ENCODE measurements at regions not wholly inside any gene's neighbourhood (a gene's known extent, or its start where the extent isn't known, plus 50 kb on each side); places are given as distances from the start of the nearest gene placed in this dataset.
A peak's percentile ranks its signal among the peaks of the same experiment; 100 is the strongest.

- in situ Hi-C loops (cut with MboI; ENCODE audit: low pct_unique_long_range_greater_than_20kb, low sequenced_read_pairs): no loop called here
Measured at GRCh38 chr13:50711996-50712395, 131.5 kb downstream of the DLEU7 start.

GRCh38 chr13:50712456-50712855, 131.0 kb downstream of the DLEU7 start:
- in situ Hi-C loops (cut with MboI; ENCODE audit: low pct_unique_long_range_greater_than_20kb, low sequenced_read_pairs): no loop called here

More at GRCh38 chr13:50711996-50712395, 131.5 kb downstream of the DLEU7 start:
- DNase-seq: no peak

DNA sequence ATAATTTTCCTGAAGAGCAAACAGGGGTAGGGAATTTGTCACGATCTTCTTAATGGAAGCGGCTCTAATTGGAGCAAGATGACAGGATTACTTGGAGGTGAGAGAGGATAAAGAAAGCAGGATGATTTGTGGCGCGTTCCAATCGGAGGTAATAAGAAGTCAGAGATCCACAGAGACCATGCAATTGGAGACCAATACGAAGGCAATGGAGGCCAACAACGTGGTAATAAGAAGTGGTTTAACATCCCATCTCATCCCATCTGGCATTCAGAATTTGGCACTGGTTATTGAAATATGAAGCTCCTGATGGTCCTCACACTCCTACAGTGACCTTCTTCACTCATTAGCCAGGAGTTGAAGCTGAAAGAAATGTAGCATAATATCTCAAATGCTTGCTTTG, 130.6 kb downstream of the DLEU7 start:
- in situ Hi-C loops (cut with MboI; ENCODE audit: low pct_unique_long_range_greater_than_20kb, low sequenced_read_pairs): no loop called here
- no peak for DNase-seq

More at GRCh38 chr13:50712456-50712855, 131.0 kb downstream of the DLEU7 start:
- DNase-seq: no peak

DNA sequence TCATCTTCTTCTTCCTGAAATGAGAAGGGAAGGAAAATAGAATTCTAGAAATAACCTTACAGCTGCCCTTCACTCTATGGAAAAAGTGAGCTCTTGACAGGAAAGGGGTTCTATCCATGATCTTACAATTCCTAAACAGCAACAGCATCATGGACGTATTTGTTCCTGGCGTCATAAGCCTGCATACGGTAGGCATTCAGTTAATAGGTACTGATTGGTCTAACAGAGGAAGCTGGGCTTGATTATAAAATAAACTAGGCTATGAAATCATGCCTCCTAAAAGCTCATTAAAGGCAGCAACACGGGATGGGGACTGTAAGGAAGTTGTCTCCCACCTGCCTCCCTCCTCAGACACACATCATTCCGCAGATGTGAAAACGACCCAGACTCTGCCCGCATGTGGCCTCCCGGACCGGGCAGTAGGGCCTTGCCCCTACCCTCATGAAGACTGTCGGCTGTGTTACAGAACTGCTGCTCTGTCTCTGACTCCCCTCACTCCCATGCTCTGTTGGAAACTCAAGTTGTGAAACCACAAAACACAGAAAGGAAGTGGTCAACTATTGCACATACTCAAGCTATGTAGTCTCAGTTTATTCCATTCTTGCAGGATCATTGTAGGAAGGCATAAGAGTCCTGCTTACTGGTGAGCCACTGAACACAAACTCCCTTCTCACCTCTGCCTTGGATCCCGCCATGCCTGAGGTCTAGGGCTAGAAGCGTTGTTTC, 129.8 kb downstream of the DLEU7 start:
- in situ Hi-C loops (cut with MboI; ENCODE audit: low pct_unique_long_range_greater_than_20kb, low sequenced_read_pairs): no loop called here
- DNase-seq: peak; percentile 90

- in situ Hi-C loops (cut with MboI; ENCODE audit: low pct_unique_long_range_greater_than_20kb, low sequenced_read_pairs): no loop called here
- no peak for DNase-seq
Measured at GRCh38 chr13:50714891-50715290, 128.6 kb downstream of the DLEU7 start.

- peak; percentile 84 for DNase-seq
- in situ Hi-C loops (cut with MboI; ENCODE audit: low pct_unique_long_range_greater_than_20kb, low sequenced_read_pairs): no loop called here
Measured at GRCh38 chr13:50715402-50716146, 127.9 kb downstream of the DLEU7 start.

DNA sequence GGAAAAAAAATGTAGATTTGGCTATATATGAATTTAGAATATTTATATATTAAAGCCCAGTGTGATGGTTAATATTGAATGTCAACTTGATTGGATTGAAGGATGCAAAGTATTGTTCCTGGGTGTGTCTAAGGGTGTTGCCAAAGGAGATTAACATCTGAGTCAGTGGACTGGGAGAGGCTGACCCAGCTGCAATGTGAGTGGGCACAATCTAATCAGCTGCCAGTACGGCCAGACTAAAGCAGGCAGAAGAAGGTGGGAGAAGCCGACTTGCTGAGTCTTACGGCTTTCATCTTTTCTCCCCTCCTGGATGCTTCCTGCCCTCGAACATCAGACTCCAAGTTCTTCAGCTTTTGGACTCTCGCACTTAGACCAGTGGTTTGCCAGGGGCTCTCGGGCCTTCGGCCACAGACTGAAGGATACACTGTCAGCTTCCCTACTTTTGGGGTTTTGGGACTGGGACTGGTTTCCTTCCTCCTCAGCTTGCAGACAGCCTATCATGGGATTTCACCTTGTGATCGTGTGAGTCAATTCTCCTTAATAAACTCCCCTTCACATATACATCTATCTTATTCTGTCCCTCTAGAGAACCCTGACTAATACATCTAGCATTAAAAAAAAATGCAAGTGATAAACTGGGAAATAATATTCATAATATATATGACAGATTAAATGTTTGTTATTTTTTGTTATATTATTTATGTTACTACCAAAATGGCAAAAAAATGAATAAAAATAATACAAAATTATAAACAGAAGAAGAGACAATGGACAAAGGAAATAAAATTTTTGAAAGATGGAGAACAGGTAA, 122.4 kb downstream of the DLEU7 start:
- in situ Hi-C loops (cut with MboI; ENCODE audit: low pct_unique_long_range_greater_than_20kb, low sequenced_read_pairs): no loop called here
- DNase-seq: no peak

GRCh38 chr13:50721672-50721992, 121.9 kb downstream of the DLEU7 start:
- in situ Hi-C loops (cut with MboI; ENCODE audit: low pct_unique_long_range_greater_than_20kb, low sequenced_read_pairs): no loop called here
- no peak for DNase-seq

DNA sequence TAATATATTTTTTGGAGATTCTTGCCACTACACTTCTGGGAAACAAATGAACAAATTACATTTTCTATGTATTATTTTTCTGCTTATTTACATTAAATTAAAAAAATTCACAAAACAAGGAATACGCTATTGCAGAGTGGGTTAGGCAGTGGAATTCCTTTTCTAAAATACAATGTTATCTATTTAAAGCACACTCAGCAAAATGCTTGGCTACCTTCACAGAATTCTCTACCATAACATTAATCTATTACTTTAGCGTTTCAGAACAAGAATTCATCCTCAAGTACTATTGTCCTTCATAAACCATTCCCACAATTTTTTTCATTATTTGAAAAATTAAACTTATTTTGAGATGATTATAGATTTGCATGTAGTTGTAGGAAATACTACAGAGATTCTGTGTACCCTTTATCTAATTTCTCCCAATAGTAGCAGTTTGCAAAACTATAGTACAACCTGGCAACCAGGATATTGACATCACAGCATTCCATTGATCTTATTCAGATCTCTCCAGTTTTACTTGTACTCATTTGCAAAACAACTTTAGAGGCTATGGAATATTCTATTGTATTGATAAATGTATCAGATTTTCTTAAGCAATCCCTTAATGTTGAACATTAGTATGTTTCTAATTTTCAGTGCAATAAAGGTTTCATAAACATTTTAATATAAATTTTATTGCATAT, 120.9 kb downstream of the DLEU7 start:
- DNase-seq: no peak
- in situ Hi-C loops (cut with MboI; ENCODE audit: low pct_unique_long_range_greater_than_20kb, low sequenced_read_pairs): no loop called here

DNA sequence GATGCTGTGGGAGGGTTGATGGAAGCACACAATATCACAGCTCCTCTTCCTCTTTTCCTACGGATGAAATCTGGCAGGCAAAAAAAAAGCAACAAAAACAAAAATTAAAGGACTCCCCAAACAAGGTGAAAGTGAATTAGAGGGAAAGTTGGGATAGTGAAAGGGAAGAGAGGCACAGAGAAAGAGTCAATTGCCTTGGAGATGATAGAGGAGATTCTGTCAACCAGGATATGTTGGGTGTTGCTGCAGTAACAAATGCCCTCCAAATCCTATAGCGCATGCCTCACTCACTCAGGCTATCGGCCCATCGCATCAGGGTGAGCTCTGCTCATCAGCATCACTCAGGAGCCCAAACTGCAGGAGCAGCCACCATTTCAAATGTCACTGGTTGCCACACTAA, 119.1 kb downstream of the DLEU7 start:
- in situ Hi-C loops (cut with MboI; ENCODE audit: low pct_unique_long_range_greater_than_20kb, low sequenced_read_pairs): no loop called here
- no peak for DNase-seq

- no peak for DNase-seq
- in situ Hi-C loops (cut with MboI; ENCODE audit: low pct_unique_long_range_greater_than_20kb, low sequenced_read_pairs): no loop called here
Measured at GRCh38 chr13:50724913-50725312, 118.6 kb downstream of the DLEU7 start.

DNA sequence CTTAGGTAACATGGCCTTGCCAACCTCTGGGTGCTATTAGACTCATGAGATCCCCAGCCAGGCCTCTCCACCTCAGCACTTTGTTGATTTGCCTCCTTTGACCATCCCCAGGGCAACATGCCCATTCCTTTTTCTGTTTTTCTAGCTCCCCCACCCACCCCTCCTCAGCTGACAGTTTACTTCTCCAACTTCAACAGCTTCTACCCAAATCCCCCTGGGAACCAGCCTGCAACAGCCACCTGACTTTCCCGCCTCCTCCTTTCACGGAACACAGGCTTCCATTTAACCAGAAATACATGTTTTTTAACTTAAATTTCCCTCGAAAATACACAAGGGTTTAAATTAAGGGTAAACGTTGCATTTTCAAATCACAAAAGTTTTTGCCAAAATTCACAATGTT, 117.3 kb downstream of the DLEU7 start:
- in situ Hi-C loops (cut with MboI; ENCODE audit: low pct_unique_long_range_greater_than_20kb, low sequenced_read_pairs): no loop called here
- DNase-seq: no peak

DNA sequence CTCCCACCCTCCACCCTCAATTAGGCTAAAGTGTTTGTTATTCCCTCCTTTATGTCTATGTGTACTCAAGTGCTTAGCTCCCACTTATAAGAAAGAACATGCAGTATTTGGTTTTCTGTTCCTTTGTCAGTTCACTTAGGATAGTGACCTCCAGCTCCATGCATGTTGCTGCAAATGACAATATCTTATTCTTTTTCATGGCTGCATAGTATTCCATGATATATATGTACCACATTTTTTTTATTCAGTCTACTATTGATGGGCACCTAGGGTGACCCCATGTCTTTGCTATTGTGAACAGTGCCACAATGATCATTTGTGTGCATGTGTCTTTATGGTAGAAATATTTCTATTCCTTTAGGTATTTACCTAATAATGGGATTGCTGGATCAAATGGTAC, 114.3 kb downstream of the DLEU7 start:
- DNase-seq: no peak
- in situ Hi-C loops (cut with MboI; ENCODE audit: low pct_unique_long_range_greater_than_20kb, low sequenced_read_pairs): no loop called here

DNA sequence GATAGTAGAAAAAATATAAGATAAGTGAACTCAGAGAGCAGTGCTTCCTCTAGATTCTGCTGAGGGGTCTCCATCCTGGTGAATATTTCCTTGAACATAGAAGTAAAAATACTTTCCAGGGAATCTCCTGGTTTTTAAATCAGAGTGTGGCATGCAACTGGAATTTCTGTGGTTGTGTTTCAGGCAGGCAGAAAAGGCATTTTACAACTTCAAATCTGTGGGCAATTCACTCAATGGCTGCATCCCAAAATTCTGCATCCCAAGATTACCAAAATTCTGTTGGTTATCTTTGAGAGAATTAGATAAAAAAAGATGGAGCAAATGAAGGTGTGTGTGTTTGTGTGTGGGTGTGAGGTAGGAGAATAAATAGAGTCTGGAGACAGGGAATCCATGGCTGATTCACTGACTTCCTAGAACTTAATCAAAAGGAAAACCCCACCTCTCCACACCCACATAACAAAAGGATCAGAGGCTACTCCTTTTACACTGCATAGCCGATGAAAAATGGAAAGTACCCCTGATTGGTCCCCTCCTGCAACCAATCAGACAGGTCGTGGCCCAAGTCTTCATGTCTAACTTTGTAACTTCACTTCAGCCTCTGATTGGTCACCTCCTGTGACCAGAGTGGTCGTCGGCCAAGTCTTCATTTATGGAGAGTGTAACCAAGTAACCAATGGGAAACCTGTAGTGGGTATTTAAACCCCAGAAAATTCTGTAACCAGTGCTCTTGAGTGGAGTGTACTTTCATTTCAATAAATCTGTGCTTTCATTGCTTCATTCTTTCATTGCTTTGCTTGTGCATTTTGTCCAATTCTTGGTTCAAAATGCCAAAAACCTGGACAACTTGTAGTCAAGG, 112.8 kb downstream of the DLEU7 start:
- in situ Hi-C loops (cut with MboI; ENCODE audit: low pct_unique_long_range_greater_than_20kb, low sequenced_read_pairs): no loop called here
- DNase-seq: no peak

DNA sequence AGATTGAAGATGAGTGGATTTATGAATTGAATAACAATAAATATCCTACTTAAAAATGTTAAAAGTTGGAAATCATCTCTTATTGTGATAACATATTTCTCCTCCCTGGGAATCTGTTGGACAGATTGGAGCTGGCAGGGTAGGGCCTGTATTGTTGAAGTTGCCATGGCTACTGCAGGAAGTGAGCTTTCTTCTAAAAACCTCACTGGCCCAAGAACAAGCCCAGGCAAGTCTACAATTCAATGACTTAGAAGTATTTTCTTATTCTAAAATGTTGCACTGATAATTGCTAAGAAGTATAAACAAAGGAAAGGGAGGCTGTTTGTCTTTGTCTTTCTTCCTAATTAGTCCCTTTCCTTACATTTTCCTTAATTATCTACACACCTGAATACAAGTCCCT, 112.1 kb downstream of the DLEU7 start:
- peak; percentile 42 for DNase-seq
- in situ Hi-C loops (cut with MboI; ENCODE audit: low pct_unique_long_range_greater_than_20kb, low sequenced_read_pairs): no loop called here

- no peak for DNase-seq
- in situ Hi-C loops (cut with MboI; ENCODE audit: low pct_unique_long_range_greater_than_20kb, low sequenced_read_pairs): no loop called here
Measured at GRCh38 chr13:50732712-50733111, 110.8 kb downstream of the DLEU7 start.

GRCh38 chr13:50733392-50733791, 110.1 kb downstream of the DLEU7 start:
- in situ Hi-C loops (cut with MboI; ENCODE audit: low pct_unique_long_range_greater_than_20kb, low sequenced_read_pairs): no loop called here

GRCh38 chr13:50735071-50735470, 108.4 kb downstream of the DLEU7 start:
- in situ Hi-C loops (cut with MboI; ENCODE audit: low pct_unique_long_range_greater_than_20kb, low sequenced_read_pairs): no loop called here

More at GRCh38 chr13:50733392-50733791, 110.1 kb downstream of the DLEU7 start:
- DNase-seq: no peak

More at GRCh38 chr13:50735071-50735470, 108.4 kb downstream of the DLEU7 start:
- DNase-seq: no peak

Measured in KBM-7 (cell line).